ENCODE measurements at regions not wholly inside any gene's neighbourhood (a gene's known extent, or its start where the extent isn't known, plus 50 kb on each side); places are given as distances from the start of the nearest gene placed in this dataset.
"Not testable (repeated sequence)": the region's sequence is repeated elsewhere in the genome, so short reads cannot be mapped to it uniquely, and the experiment has no call there.

- DNase-seq: no peak
These were observed 78.1 kb upstream of the PITX1 start for GRCh38 chr5:135112008-135112725.

- DNase-seq: no peak
These were observed 77.0 kb upstream of the PITX1 start for GRCh38 chr5:135110785-135111596.

GRCh38 chr5:135108992-135109391 is 75.0 kb upstream of the PITX1 start:
- no peak for DNase-seq

- no peak for DNase-seq
These were observed 74.5 kb upstream of the PITX1 start for GRCh38 chr5:135108569-135108968.

- DNase-seq: no peak
These were observed 74.0 kb upstream of the PITX1 start for GRCh38 chr5:135107986-135108385.

- no peak for DNase-seq
These were observed 72.8 kb upstream of the PITX1 start for GRCh38 chr5:135106610-135107471.

- DNase-seq: no peak
These were observed 72.1 kb upstream of the PITX1 start for GRCh38 chr5:135106136-135106535.

GRCh38 chr5:135105105-135105484 is 71.1 kb upstream of the PITX1 start:
- no peak for DNase-seq

- DNase-seq: no peak
These were observed 69.5 kb upstream of the PITX1 start for GRCh38 chr5:135103575-135103853.

GRCh38 chr5:135102716-135103574 is 68.9 kb upstream of the PITX1 start:
- DNase-seq: no peak

GRCh38 chr5:135100431-135100830 is 66.4 kb upstream of the PITX1 start:
- no peak for DNase-seq

GRCh38 chr5:135100011-135100410 is 66.0 kb upstream of the PITX1 start:
- DNase-seq: no peak

GRCh38 chr5:135097390-135097789 is 63.4 kb upstream of the PITX1 start:
- no peak for DNase-seq

GRCh38 chr5:135095871-135096270 is 61.8 kb upstream of the PITX1 start:
- no peak for DNase-seq

GRCh38 chr5:135095052-135095715 is 61.2 kb upstream of the PITX1 start:
- no peak for DNase-seq

- DNase-seq: no peak
These were observed 60.5 kb upstream of the PITX1 start for GRCh38 chr5:135094339-135095051.

- DNase-seq: not testable (repeated sequence)
These were observed 59.5 kb upstream of the PITX1 start for GRCh38 chr5:135093483-135093882.

GRCh38 chr5:135092476-135092875 is 58.4 kb upstream of the PITX1 start:
- DNase-seq: no peak

GRCh38 chr5:135091286-135091685 is 57.3 kb upstream of the PITX1 start:
- no peak for DNase-seq

- DNase-seq: no peak
These were observed 55.9 kb upstream of the PITX1 start for GRCh38 chr5:135089912-135090311.

GRCh38 chr5:135088911-135089310 is 54.9 kb upstream of the PITX1 start:
- DNase-seq: no peak
